ENCODE measurements at regions not wholly inside any gene's neighbourhood (a gene's known extent, or its start where the extent isn't known, plus 50 kb on each side); places are given as distances from the start of the nearest gene placed in this dataset.

DNA sequence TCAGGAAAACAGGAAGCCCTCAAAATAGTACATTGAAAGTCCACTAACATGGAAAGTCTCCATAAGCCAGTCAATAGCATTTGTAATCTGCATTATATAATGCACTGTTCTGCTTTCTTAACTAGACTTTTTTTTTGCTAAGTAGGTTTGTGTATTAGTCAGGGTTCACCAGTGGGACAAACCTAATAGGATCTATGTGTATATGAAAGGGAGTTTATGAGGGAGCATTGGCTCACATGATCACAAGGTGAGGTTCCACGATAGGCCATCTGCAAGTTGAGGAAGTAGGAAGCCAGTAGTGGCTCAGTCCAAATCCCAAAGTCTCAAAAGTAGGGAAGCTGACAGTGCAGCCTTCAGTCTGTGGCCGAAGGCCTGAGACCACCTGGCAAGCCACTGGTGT, 116.0 kb downstream of the MXRA5 start:
- TF ChIP-seq TAF1 (IDR thresholded peaks at IDR 0.05; ENCODE audit: low read depth) (no peak), ZBTB7A (IDR thresholded peaks at IDR 0.05; ENCODE audit: low read depth) (no peak), EGR1 (IDR thresholded peaks at IDR 0.05) (no peak), YY1 (IDR thresholded peaks at IDR 0.05; ENCODE audit: low read depth) (no peak), RAD21 (IDR thresholded peaks at IDR 0.05; ENCODE audit: low read depth) (no peak), CREB1 (IDR thresholded peaks at IDR 0.05; ENCODE audit: low read depth) (no peak), EP300 (IDR thresholded peaks at IDR 0.05; ENCODE audit: borderline replicate concordance) (no peak), FOXM1 (IDR thresholded peaks at IDR 0.05; ENCODE audit: borderline replicate concordance, low read depth) (no peak), NFIC (IDR thresholded peaks at IDR 0.05) (no peak), CEBPB (IDR thresholded peaks at IDR 0.05) (no peak), TCF12 (IDR thresholded peaks at IDR 0.05; ENCODE audit: low read depth) (no peak), TEAD4 (IDR thresholded peaks at IDR 0.05) (no peak)
- TF ChIP-seq, protein P1, sequence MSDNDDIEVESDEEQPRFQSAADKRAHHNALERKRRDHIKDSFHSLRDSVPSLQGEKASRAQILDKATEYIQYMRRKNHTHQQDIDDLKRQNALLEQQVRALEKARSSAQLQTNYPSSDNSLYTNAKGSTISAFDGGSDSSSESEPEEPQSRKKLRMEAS (IDR thresholded peaks at IDR 0.05), result no peak
- TF ChIP-seq, protein P2, sequence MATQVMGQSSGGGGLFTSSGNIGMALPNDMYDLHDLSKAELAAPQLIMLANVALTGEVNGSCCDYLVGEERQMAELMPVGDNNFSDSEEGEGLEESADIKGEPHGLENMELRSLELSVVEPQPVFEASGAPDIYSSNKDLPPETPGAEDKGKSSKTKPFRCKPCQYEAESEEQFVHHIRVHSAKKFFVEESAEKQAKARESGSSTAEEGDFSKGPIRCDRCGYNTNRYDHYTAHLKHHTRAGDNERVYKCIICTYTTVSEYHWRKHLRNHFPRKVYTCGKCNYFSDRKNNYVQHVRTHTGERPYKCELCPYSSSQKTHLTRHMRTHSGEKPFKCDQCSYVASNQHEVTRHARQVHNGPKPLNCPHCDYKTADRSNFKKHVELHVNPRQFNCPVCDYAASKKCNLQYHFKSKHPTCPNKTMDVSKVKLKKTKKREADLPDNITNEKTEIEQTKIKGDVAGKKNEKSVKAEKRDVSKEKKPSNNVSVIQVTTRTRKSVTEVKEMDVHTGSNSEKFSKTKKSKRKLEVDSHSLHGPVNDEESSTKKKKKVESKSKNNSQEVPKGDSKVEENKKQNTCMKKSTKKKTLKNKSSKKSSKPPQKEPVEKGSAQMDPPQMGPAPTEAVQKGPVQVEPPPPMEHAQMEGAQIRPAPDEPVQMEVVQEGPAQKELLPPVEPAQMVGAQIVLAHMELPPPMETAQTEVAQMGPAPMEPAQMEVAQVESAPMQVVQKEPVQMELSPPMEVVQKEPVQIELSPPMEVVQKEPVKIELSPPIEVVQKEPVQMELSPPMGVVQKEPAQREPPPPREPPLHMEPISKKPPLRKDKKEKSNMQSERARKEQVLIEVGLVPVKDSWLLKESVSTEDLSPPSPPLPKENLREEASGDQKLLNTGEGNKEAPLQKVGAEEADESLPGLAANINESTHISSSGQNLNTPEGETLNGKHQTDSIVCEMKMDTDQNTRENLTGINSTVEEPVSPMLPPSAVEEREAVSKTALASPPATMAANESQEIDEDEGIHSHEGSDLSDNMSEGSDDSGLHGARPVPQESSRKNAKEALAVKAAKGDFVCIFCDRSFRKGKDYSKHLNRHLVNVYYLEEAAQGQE (IDR thresholded peaks at IDR 0.05; ENCODE audit: low read depth), result no peak

Data from Ishikawa (cell line).